NOMO-1 treated with DMSO at 0.1 percent for 48 hours (cell line): ENCODE measurements at regions not wholly inside any gene's neighbourhood (a gene's known extent, or its start where the extent isn't known, plus 50 kb on each side); places are given as distances from the start of the nearest gene placed in this dataset.
"Not testable (repeated sequence)": the region's sequence is repeated elsewhere in the genome, so short reads cannot be mapped to it uniquely, and the experiment has no call there.

ENCODE experiments used
- DNase-seq: peaks from one replicate; lab custom pipeline; 2025; ENCODE audit not compliant: unreplicated experiment; lab: John Stamatoyannopoulos, UW

GRCh38 chr18:76051396-76052226 is 443.4 kb downstream of the ZNF516 start:
- DNase-seq = no peak

GRCh38 chr18:76046221-76046620 is 448.8 kb downstream of the ZNF516 start:
- no peak for DNase-seq

GRCh38 chr18:76042511-76042910 is 452.5 kb downstream of the ZNF516 start:
- DNase-seq = no peak

GRCh38 chr18:76018210-76018609 is 476.8 kb downstream of the ZNF516 start:
- no peak for DNase-seq

- DNase-seq = no peak
These were observed 482.0 kb downstream of the ZNF516 start for GRCh38 chr18:76013057-76013456.

GRCh38 chr18:76005632-76006208 is 489.3 kb downstream of the ZNF516 start:
- DNase-seq = no peak

- DNase-seq = not testable (repeated sequence)
These were observed 507.1 kb downstream of the ZNF516 start for GRCh38 chr18:75987913-75988312.

- DNase-seq = no peak
These were observed 510.2 kb downstream of the ZNF516 start for GRCh38 chr18:75984853-75985252.

GRCh38 chr18:75981102-75981501 is 513.9 kb downstream of the ZNF516 start:
- DNase-seq = no peak

- DNase-seq = no peak
These were observed 518.0 kb downstream of the ZNF516 start for GRCh38 chr18:75977081-75977480.

GRCh38 chr18:75970212-75970611 is 524.8 kb downstream of the ZNF516 start:
- no peak for DNase-seq

GRCh38 chr18:75966431-75966830 is 528.6 kb downstream of the ZNF516 start:
- DNase-seq = no peak

- no peak for DNase-seq
These were observed 532.9 kb downstream of the ZNF516 start for GRCh38 chr18:75962036-75962572.

GRCh38 chr18:75960356-75960755 is 532.9 kb upstream of the SMIM21 start:
- not testable (repeated sequence) for DNase-seq

GRCh38 chr18:75959150-75959549 is 531.6 kb upstream of the SMIM21 start:
- DNase-seq = no peak

- DNase-seq = no peak
These were observed 531.2 kb upstream of the SMIM21 start for GRCh38 chr18:75958683-75959082.

GRCh38 chr18:75945265-75945933 is 517.9 kb upstream of the SMIM21 start:
- no peak for DNase-seq

GRCh38 chr18:75937306-75937705 is 509.8 kb upstream of the SMIM21 start:
- DNase-seq = no peak

GRCh38 chr18:75936862-75937261 is 509.4 kb upstream of the SMIM21 start:
- DNase-seq = no peak

- no peak for DNase-seq
These were observed 503.6 kb upstream of the SMIM21 start for GRCh38 chr18:75931079-75931478.

GRCh38 chr18:75928706-75929105 is 501.2 kb upstream of the SMIM21 start:
- DNase-seq = no peak

GRCh38 chr18:75927791-75928190 is 500.3 kb upstream of the SMIM21 start:
- DNase-seq = no peak
